ENCODE measurements at regions not wholly inside any gene's neighbourhood (a gene's known extent, or its start where the extent isn't known, plus 50 kb on each side); places are given as distances from the start of the nearest gene placed in this dataset.

- TF ChIP-seq CTCF (IDR thresholded peaks at IDR 0.05): no peak
- H3K4me1 Mint-ChIP-seq (ENCODE audit: low read depth): no peaks in the 10 kb centered on the region
- no peaks in the 10 kb centered on the region for H3K9me3 Mint-ChIP-seq
- intact Hi-C loops (cut with micrococcal nuclease): no loop called here
- H3K27me3 Mint-ChIP-seq: no peaks in the 10 kb centered on the region
- DNase-seq (no peak), ATAC-seq (no peak)
- H3K36me3 Mint-ChIP-seq (ENCODE audit: low read depth): no peaks in the 10 kb centered on the region
- CTCF ChIA-PET: no interaction called here
- no peak overlapping the region for H3K4me3 Mint-ChIP-seq
- POLR2A ChIA-PET: no interaction called here
- no peak overlapping the region for H3K27ac Mint-ChIP-seq
These were observed 62.0 kb upstream of the SMLR1 start for GRCh38 chr6:130765181-130765727.

GRCh38 chr6:130766239-130767144 lies 60.7 kb upstream of the SMLR1 start:
- TF ChIP-seq CTCF (IDR thresholded peaks at IDR 0.05): no peak
- Mint-ChIP-seq H3K27ac (no peak overlapping the region), H3K4me3 (no peak overlapping the region), H3K9me3 (no peaks in the 10 kb centered on the region), H3K4me1 (ENCODE audit: low read depth) (no peaks in the 10 kb centered on the region), H3K36me3 (ENCODE audit: low read depth) (no peaks in the 10 kb centered on the region), H3K27me3 (no peaks in the 10 kb centered on the region)
- DNase-seq (no peak), ATAC-seq (no peak)
- intact Hi-C loops (cut with micrococcal nuclease): no loop called here
- ChIA-PET POLR2A (no interaction called here), CTCF (no interaction called here)

- no peak for ATAC-seq
- Mint-ChIP-seq H3K27me3 (no peaks in the 10 kb centered on the region), H3K4me3 (no peak overlapping the region), H3K9me3 (no peaks in the 10 kb centered on the region), H3K4me1 (ENCODE audit: low read depth) (no peaks in the 10 kb centered on the region), H3K27ac (no peak overlapping the region), H3K36me3 (ENCODE audit: low read depth) (no peaks in the 10 kb centered on the region)
- intact Hi-C loops (cut with micrococcal nuclease): no loop called here
- ChIA-PET CTCF (no interaction called here), POLR2A (no interaction called here)
- no peak for TF ChIP-seq CTCF (IDR thresholded peaks at IDR 0.05)
- no peak for DNase-seq
These were observed 57.3 kb upstream of the SMLR1 start for GRCh38 chr6:130769861-130770260.

- Mint-ChIP-seq H3K4me1 (ENCODE audit: low read depth) (peaks cover 5% of the 10 kb centered on the region), H3K36me3 (ENCODE audit: low read depth) (no peaks in the 10 kb centered on the region), H3K9me3 (no peaks in the 10 kb centered on the region), H3K4me3 (no peak overlapping the region), H3K27ac (no peak overlapping the region), H3K27me3 (no peaks in the 10 kb centered on the region)
- TF ChIP-seq CTCF (IDR thresholded peaks at IDR 0.05): no peak
- DNase-seq (no peak), ATAC-seq (no peak)
- intact Hi-C loops (cut with micrococcal nuclease): no loop called here
- ChIA-PET POLR2A (no interaction called here), CTCF (interaction anchor here (0.7 kb wide), 1 partner anchor 450 kb away, joined by 3 read pairs; no protein-coding TSS in a partner anchor)
These were observed 55.5 kb upstream of the SMLR1 start for GRCh38 chr6:130771741-130772140.

- Mint-ChIP-seq H3K27ac (no peak overlapping the region), H3K27me3 (no peaks in the 10 kb centered on the region), H3K4me1 (ENCODE audit: low read depth) (peaks cover 12% of the 10 kb centered on the region), H3K4me3 (no peak overlapping the region), H3K9me3 (no peaks in the 10 kb centered on the region), H3K36me3 (ENCODE audit: low read depth) (no peaks in the 10 kb centered on the region)
- TF ChIP-seq CTCF (IDR thresholded peaks at IDR 0.05): no peak
- intact Hi-C loops (cut with micrococcal nuclease): no loop called here
- DNase-seq (no peak), ATAC-seq (no peak)
- ChIA-PET POLR2A (no interaction called here), CTCF (no interaction called here)
These were observed 53.3 kb upstream of the SMLR1 start for GRCh38 chr6:130773860-130774259.

Measured in activated CD8-positive, alpha-beta T cell treated with anti-CD3 and anti-CD28 coated beads for 36 hours (primary cell).